Upper lobe of right lung (tissue), 1 donor: ENCODE measurements at regions not wholly inside any gene's neighbourhood (a gene's known extent, or its start where the extent isn't known, plus 50 kb on each side); places are given as distances from the start of the nearest gene placed in this dataset.

Experiments
- ATAC-seq: fragments of 200-7000 bp; cut with Tn5 transposase; one replicate; pipeline ENCODE4 v1.9.1; 2020; ENCODE audit warnings: mild to moderate bottlenecking, moderate library complexity
- DNase-seq: peaks from one replicate; pipeline ENCODE4 v3.0.0-alpha.2; 2020
- H3K27ac ChIP-seq: fragments of 200-600 bp; one replicate; pipeline ENCODE4 v1.8.0; 2022
- H3K27me3 ChIP-seq: fragments of 200-600 bp; one replicate; pipeline ENCODE4 v1.8.0; 2022; ENCODE audit warnings: mild to moderate bottlenecking
- H3K36me3 ChIP-seq: fragments of 200-600 bp; one replicate; pipeline ENCODE4 v1.8.0; 2022
- H3K4me1 ChIP-seq: fragments of 200-600 bp; one replicate; pipeline ENCODE4 v1.8.0; 2022
- H3K4me3 ChIP-seq: fragments of 200-600 bp; one replicate; pipeline ENCODE4 v1.8.0; 2022; ENCODE audit warnings: mild to moderate bottlenecking
- H3K9me3 ChIP-seq: fragments of 200-600 bp; one replicate; pipeline ENCODE4 v1.8.0; 2022
- CTCF ChIP-seq: fragments of 200-600 bp; IDR thresholded peaks from one replicate; pipeline ENCODE4 v1.8.0; 2022; ENCODE audit warnings: antibody characterized with exemption
- intact Hi-C: fragments of 100-400 bp; cut with DNase I; formaldehyde crosslinking; loops from one replicate; pipeline ENCODE4 v1.11.0; 2022
- donor health status: DM: no; HTN: yes; CAD: no; lungs with severe emphysema.

- intact Hi-C loops = no loop called here
- no peak overlapping the region for H3K4me3 ChIP-seq
- H3K36me3 ChIP-seq = no peaks in the 10 kb centered on the region
- no peak for ATAC-seq
- no peak for TF ChIP-seq CTCF
- H3K27ac ChIP-seq = no peak overlapping the region
- H3K27me3 ChIP-seq = no peaks in the 10 kb centered on the region
- no peaks in the 10 kb centered on the region for H3K9me3 ChIP-seq
- no peak for DNase-seq
- no peaks in the 10 kb centered on the region for H3K4me1 ChIP-seq
These were observed 136.6 kb upstream of the TP63 start for GRCh38 chr3:189494632-189495031.

- Histone ChIP-seq H3K27me3 (no peaks in the 10 kb centered on the region), H3K4me1 (no peaks in the 10 kb centered on the region), H3K36me3 (no peaks in the 10 kb centered on the region), H3K4me3 (no peak overlapping the region), H3K9me3 (no peaks in the 10 kb centered on the region), H3K27ac (no peak overlapping the region)
- TF ChIP-seq CTCF = no peak
- no peak for ATAC-seq
- no peak for DNase-seq
- intact Hi-C loops = no loop called here
These were observed 134.6 kb upstream of the TP63 start for GRCh38 chr3:189496375-189497138.

GRCh38 chr3:189498995-189499704, 132.0 kb upstream of the TP63 start:
- intact Hi-C loops = no loop called here

GRCh38 chr3:189500299-189500698, 130.9 kb upstream of the TP63 start:
- Histone ChIP-seq H3K4me1 (no peaks in the 10 kb centered on the region), H3K27ac (no peak overlapping the region), H3K36me3 (no peaks in the 10 kb centered on the region), H3K4me3 (no peak overlapping the region), H3K9me3 (no peaks in the 10 kb centered on the region), H3K27me3 (no peaks in the 10 kb centered on the region)
- no peak for ATAC-seq
- DNase-seq = no peak
- TF ChIP-seq CTCF = no peak
- intact Hi-C loops = no loop called here

More at GRCh38 chr3:189498995-189499704, 132.0 kb upstream of the TP63 start:
- Histone ChIP-seq H3K27me3 (no peaks in the 10 kb centered on the region), H3K9me3 (no peaks in the 10 kb centered on the region), H3K27ac (no peak overlapping the region), H3K4me3 (no peak overlapping the region), H3K36me3 (no peaks in the 10 kb centered on the region), H3K4me1 (no peaks in the 10 kb centered on the region)
- no peak for TF ChIP-seq CTCF
- ATAC-seq (no peak), DNase-seq (no peak)

GRCh38 chr3:189500798-189501495, 130.2 kb upstream of the TP63 start:
- Histone ChIP-seq H3K36me3 (no peaks in the 10 kb centered on the region), H3K27ac (no peak overlapping the region), H3K27me3 (no peaks in the 10 kb centered on the region), H3K4me1 (no peaks in the 10 kb centered on the region), H3K4me3 (no peak overlapping the region), H3K9me3 (no peaks in the 10 kb centered on the region)
- no peak for TF ChIP-seq CTCF
- ATAC-seq (no peak), DNase-seq (no peak)
- intact Hi-C loops = no loop called here
